Heart left ventricle (tissue), 16 donors: ENCODE measurements at regions not wholly inside any gene's neighbourhood (a gene's known extent, or its start where the extent isn't known, plus 50 kb on each side); places are given as distances from the start of the nearest gene placed in this dataset.

ENCODE experiments used
- ATAC-seq, 4 donors: fragments of 200-7000 bp; cut with Tn5 transposase; one replicate each; pipeline ENCODE4 v1.9.1; 2020 to 2022; ENCODE audit warnings: moderate library complexity in 4 of 4, mild to moderate bottlenecking in 3 of 4, moderate number of reproducible peaks in 1 of 4
- DNase-seq, 5 donors: peaks; one replicate each; pipeline ENCODE4 v3.0.0-alpha.2; 2020
- H3K27ac ChIP-seq, 12 donors: fragments of 200-600 bp; sonication (generic) in 4 of 12; one replicate each; pipeline versions ENCODE4 v1.5.0 to v1.8.0; 2016 to 2022; ENCODE audit warnings: mild to moderate bottlenecking in 2 of 12
- H3K27me3 ChIP-seq, 9 donors: fragments of 200-600 bp; sonication (generic) in 2 of 9; one replicate each; pipeline versions ENCODE4 v1.5.1 to v1.8.0; 2016 to 2022; ENCODE audit warnings: mild to moderate bottlenecking in 3 of 9
- H3K36me3 ChIP-seq, 9 donors: fragments of 200-600 bp; sonication (generic) in 2 of 9; one replicate each; pipeline versions ENCODE4 v1.5.0 to v1.8.0; 2018 to 2022; ENCODE audit warnings: mild to moderate bottlenecking in 2 of 9
- H3K4me1 ChIP-seq, 12 donors: fragments of 200-600 bp; sonication (generic) in 4 of 12; one replicate each; pipeline versions ENCODE4 v1.5.0 to v1.8.0; 2016 to 2022; ENCODE audit warnings: mild to moderate bottlenecking in 3 of 12
- H3K4me3 ChIP-seq, 12 donors: fragments of 200-600 bp; sonication (generic) in 4 of 12; one replicate each; pipeline versions ENCODE4 v1.5.0 to v1.8.0; 2017 to 2022; ENCODE audit warnings: mild to moderate bottlenecking in 9 of 12, moderate library complexity in 4 of 12
- H3K9me3 ChIP-seq, 12 donors: fragments of 200-600 bp; sonication (generic) in 4 of 12; one replicate each; pipeline versions ENCODE4 v1.5.0 to v1.8.0; 2016 to 2022; ENCODE audit warnings: mild to moderate bottlenecking in 1 of 12
- CTCF ChIP-seq, 12 donors: fragments of 200-600 bp; sonication (generic) in 4 of 12; IDR thresholded peaks; one replicate each; pipeline versions ENCODE4 v1.5.0 to v1.8.0; 2018 to 2022; ENCODE audit warnings: antibody characterized with exemption in 12 of 12, mild to moderate bottlenecking in 5 of 12
- POLR2A ChIP-seq, 2 donors: fragments of 450-650 bp; IDR thresholded peaks; one replicate each; pipeline ENCODE4 v1.6.1; 2017; ENCODE audit warnings: antibody characterized with exemption in 2 of 2, mild to moderate bottlenecking in 2 of 2, moderate library complexity in 2 of 2
- WGBS, 4 donors: extraction: QIAGEN DNeasy Blood & Tissue Kit in 2 of 4; methylation state at CpG; one replicate each; pipeline versions ENCODE4 v1.1.5 to v1.1.7; 2013 to 2018; 5-methylcytosine and 5-hydroxymethylcytosine counted together
- intact Hi-C, 10 donors: fragments of 100-400 bp; cut with DNase I; formaldehyde crosslinking; loops; one replicate each; pipeline versions ENCODE4 v1.11.1 to v1.14.2; 2022
- donor health status: ischemic (EF 13 %, LVEDD 7.1; RV severe dilation, severe dysfunction).
- donor health status: healthy with polysubstance abuse.
- donor health status: DM: no; HTN: yes; CAD: no.
- donor health status: DM: no; HTN: no; CAD: no.
- donor health status: ischemic (EF 25% LVEDD 6.9; RV normal size, moderate dysfunction).
- donor health status: ischemic (EF 25% LVEDD 5.7; RV mildly dilated, moderate dysfunction).
- donor health status: healthy.
- donor health status: DM: yes; HTN: yes; CAD: no.
- donor health status: ischemic (EF 35%, LVEDD 5.7; RV mildly dilated, moderate dysfunction).
- donor health status: nonischemic (EF 11% LVEDD 7.7; RV severe dilation, severe dysfunction).
- donor health status: DM: yes; HTN: yes; CAD: no.
- donor health status: PGD.
- donor health status: ischemic (EF 29% LVEDD 5.4; RV normal size, mild dysfunction).
- donor health status: nonischemic (EF 23%, LVEDD 6.1; RV moderate dilation, normal function).

DNA sequence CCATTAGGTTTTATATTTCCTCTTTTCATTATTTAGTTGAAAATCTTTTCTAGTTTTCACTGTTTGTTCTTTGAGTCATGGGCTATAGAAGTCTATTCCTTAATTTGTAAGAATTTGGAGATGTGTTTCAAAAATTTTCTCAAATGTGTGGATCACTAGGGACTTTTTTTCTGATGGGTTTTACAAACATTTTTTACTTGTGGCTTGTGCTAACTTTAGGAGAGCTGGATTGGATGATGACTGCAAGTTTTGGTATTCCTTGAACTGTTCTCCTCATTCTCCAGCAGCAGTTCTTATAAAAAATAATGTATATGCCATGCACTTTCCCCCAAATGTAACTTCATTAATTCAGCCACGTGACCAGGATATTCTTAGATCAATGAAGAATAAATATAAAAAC lies 94.7 kb upstream of the CWC22 start:
- DNase-seq = no peak
- intact Hi-C loops = no loop called here
- no peak overlapping the region for H3K27ac ChIP-seq
- peaks cover 0 to 4% (median 0%) of the 10 kb centered on the region in 9 donors for H3K27me3 ChIP-seq
- ATAC-seq = no peak
- no peaks in the 10 kb centered on the region for H3K36me3 ChIP-seq
- TF ChIP-seq CTCF (IDR thresholded peaks at IDR 0.05) (no peak), POLR2A (IDR thresholded peaks at IDR 0.05) (no peak)
- no peak overlapping the region for H3K4me3 ChIP-seq
- no peaks in the 10 kb centered on the region for H3K4me1 ChIP-seq
- no peaks in the 10 kb centered on the region for H3K9me3 ChIP-seq
- 51 to 71% (median 58%) methylated on average over 1 of the region's 1 CpG for WGBS, 4 donors

- intact Hi-C loops = no loop called here
- no peaks in the 10 kb centered on the region for H3K36me3 ChIP-seq
- TF ChIP-seq POLR2A (IDR thresholded peaks at IDR 0.05) (no peak), CTCF (IDR thresholded peaks at IDR 0.05) (no peak)
- ATAC-seq = no peak
- 72 to 78% (median 76%) methylated on average over 4 of the region's 4 CpGs for WGBS, 4 donors
- H3K27me3 ChIP-seq = no peaks in the 10 kb centered on the region
- no peaks in the 10 kb centered on the region for H3K9me3 ChIP-seq
- H3K4me3 ChIP-seq = no peak overlapping the region
- no peak overlapping the region for H3K27ac ChIP-seq
- H3K4me1 ChIP-seq = no peaks in the 10 kb centered on the region
- no peak for DNase-seq
These were observed 92.2 kb upstream of the CWC22 start for GRCh38 chr2:180099308-180099707.

- Histone ChIP-seq H3K27ac (no peak overlapping the region), H3K4me1 (no peaks in the 10 kb centered on the region), H3K4me3 (no peak overlapping the region), H3K9me3 (peaks cover 0 to 25% (median 0%) of the 10 kb centered on the region in 12 donors), H3K27me3 (peaks cover 0 to 3% (median 0%) of the 10 kb centered on the region in 9 donors), H3K36me3 (no peaks in the 10 kb centered on the region)
- DNase-seq (no peak), ATAC-seq (no peak)
- no peak for TF ChIP-seq CTCF (IDR thresholded peaks at IDR 0.05)
- no peak for TF ChIP-seq POLR2A (IDR thresholded peaks at IDR 0.05)
- intact Hi-C loops = no loop called here
These were observed 78.0 kb upstream of the CWC22 start for GRCh38 chr2:180085144-180085543.

GRCh38 chr2:180077295-180077906 lies 70.3 kb upstream of the CWC22 start:
- no peak for DNase-seq
- no peak overlapping the region for H3K27ac ChIP-seq
- no peak for ATAC-seq
- peak; percentile 33 to 61 (median 49) for TF ChIP-seq CTCF (IDR thresholded peaks at IDR 0.05)
- TF ChIP-seq POLR2A (IDR thresholded peaks at IDR 0.05) = no peak
- H3K4me1 ChIP-seq = no peaks in the 10 kb centered on the region
- intact Hi-C loops = loop anchor here in 6 of 10 donors (5.0 to 10.0 kb wide), 2 partner anchors 233 to 235 kb away; no protein-coding TSS in a partner anchor
- peaks cover 0 to 6% (median 0%) of the 10 kb centered on the region in 9 donors for H3K27me3 ChIP-seq
- 11 to 14% (median 12%) methylated on average over 3 of the region's 3 CpGs for WGBS, 4 donors
- no peaks in the 10 kb centered on the region for H3K36me3 ChIP-seq
- H3K4me3 ChIP-seq = no peak overlapping the region
- peaks cover 0 to 17% (median 0%) of the 10 kb centered on the region in 12 donors for H3K9me3 ChIP-seq
